ENCODE measurements at regions not wholly inside any gene's neighbourhood (a gene's known extent, or its start where the extent isn't known, plus 50 kb on each side); places are given as distances from the start of the nearest gene placed in this dataset.

DNA sequence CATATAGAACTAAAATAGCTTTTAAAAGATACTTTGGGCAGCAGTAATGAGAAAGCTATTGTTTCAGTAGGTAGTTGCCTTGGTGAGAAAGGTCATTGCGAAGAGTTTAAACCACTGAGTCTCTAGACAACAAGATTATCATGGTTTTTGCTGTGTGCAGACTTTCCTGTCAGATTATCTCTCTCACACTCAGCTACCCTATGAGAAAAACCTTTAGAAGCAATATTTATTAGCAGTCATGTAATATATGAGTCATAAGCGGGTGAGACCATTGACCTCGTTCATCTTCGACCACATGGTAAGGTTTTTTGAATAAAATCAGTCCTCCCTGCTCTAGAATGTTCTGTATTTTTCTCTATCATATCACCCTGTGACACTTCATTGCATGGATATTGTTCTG lies 59.9 kb downstream of the GPR65 start:
- DNase-seq, result no peak
- no peak overlapping the region for H3K4me3 ChIP-seq
- H3K36me3 ChIP-seq, result no peaks in the 10 kb centered on the region
- no peak overlapping the region for H3K27ac ChIP-seq
- H3K27me3 ChIP-seq, result no peaks in the 10 kb centered on the region
- peaks cover 0 to 4% (median 0%) of the 10 kb centered on the region in 4 donors for H3K9me3 ChIP-seq
- H3K4me1 ChIP-seq, result no peaks in the 10 kb centered on the region
- TF ChIP-seq, protein P1, sequence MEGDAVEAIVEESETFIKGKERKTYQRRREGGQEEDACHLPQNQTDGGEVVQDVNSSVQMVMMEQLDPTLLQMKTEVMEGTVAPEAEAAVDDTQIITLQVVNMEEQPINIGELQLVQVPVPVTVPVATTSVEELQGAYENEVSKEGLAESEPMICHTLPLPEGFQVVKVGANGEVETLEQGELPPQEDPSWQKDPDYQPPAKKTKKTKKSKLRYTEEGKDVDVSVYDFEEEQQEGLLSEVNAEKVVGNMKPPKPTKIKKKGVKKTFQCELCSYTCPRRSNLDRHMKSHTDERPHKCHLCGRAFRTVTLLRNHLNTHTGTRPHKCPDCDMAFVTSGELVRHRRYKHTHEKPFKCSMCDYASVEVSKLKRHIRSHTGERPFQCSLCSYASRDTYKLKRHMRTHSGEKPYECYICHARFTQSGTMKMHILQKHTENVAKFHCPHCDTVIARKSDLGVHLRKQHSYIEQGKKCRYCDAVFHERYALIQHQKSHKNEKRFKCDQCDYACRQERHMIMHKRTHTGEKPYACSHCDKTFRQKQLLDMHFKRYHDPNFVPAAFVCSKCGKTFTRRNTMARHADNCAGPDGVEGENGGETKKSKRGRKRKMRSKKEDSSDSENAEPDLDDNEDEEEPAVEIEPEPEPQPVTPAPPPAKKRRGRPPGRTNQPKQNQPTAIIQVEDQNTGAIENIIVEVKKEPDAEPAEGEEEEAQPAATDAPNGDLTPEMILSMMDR (IDR thresholded peaks at IDR 0.05), result no peak
- TF ChIP-seq EP300 (IDR thresholded peaks at IDR 0.05) (no peak), POLR2A (IDR thresholded peaks at IDR 0.05) (no peak), POLR2AphosphoS5 (IDR thresholded peaks at IDR 0.05) (no peak)
- WGBS, 2 donors, result 81 to 82% methylated on average over 4 of the region's 4 CpGs
- ATAC-seq (ENCODE audit: low FRiP score in 2 of 2), result no peak

DNA sequence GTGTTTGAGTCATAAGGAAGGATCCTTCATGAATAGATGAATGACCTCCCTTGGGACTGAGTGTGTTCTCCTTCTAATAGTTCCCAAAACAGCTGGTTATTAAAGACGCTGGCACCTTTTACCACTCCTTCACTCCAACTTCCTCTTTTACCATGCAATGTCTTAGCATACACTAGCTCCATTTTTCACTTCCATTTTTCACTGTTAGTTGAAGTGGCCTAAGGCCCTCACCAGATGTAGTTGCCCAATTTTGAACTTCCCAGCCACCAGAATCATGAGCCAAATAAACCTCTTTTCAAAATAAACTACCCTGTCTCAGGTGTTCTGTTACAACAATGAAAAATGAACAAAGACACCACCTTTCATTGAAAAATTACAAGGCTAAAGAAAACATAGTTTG lies 64.7 kb downstream of the GPR65 start:
- no peak for DNase-seq
- WGBS, 2 donors, result 55 to 83% methylated on average over 1 of the region's 1 CpG

DNA sequence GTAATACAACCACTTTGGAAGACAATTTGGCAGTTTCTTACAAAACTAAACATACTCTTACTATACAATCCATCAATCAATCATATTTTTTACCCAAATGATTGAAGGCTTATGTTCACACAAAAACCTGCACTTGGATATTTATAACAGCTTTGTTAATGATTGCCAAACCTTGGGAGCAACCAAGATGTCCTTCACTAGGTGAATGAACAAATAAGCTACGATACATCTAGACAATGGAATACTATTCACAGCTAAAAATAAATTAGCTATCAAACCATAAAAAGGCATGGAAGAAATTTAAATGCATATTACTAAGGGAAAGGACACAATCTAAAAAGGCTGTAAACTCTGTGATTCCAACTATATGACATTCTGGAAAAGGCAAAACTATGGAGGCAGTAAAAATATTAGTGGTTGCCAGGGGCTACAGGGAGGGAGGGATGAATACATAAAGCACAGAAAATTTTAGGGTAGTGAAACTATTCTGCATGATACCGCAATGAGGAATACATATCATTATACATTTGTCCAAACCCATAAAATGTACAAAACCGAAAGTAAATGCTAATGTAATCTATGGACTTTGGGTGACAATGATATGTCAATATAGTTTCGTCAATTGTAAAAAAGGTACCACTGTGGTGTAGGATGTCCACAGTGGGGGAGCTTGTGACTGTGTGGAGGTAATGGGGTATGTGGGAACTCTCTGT lies 70.5 kb downstream of the GPR65 start:
- DNase-seq (no peak), ATAC-seq (ENCODE audit: low FRiP score in 2 of 2) (peak in 1 of 2 donors; percentile 78)
- Histone ChIP-seq H3K27me3 (no peaks in the 10 kb centered on the region), H3K4me3 (no peak overlapping the region), H3K9me3 (no peaks in the 10 kb centered on the region), H3K36me3 (no peaks in the 10 kb centered on the region), H3K27ac (no peak overlapping the region), H3K4me1 (no peaks in the 10 kb centered on the region)
- 71 to 75% methylated on average over 4 of the region's 4 CpGs for WGBS, 2 donors
- TF ChIP-seq EP300 (IDR thresholded peaks at IDR 0.05) (no peak), POLR2A (IDR thresholded peaks at IDR 0.05) (no peak), POLR2AphosphoS5 (IDR thresholded peaks at IDR 0.05) (no peak)
- TF ChIP-seq, protein P1 (IDR thresholded peaks at IDR 0.05), result no peak

More for the DNA sequence above, 64.7 kb downstream of the GPR65 start:
- TF ChIP-seq POLR2A (IDR thresholded peaks at IDR 0.05) (no peak), POLR2AphosphoS5 (IDR thresholded peaks at IDR 0.05) (no peak), EP300 (IDR thresholded peaks at IDR 0.05) (no peak)
- TF ChIP-seq, protein P1 (IDR thresholded peaks at IDR 0.05), result no peak
- peaks cover 0 to 6% (median 0%) of the 10 kb centered on the region in 4 donors for H3K9me3 ChIP-seq
- H3K36me3 ChIP-seq, result no peaks in the 10 kb centered on the region
- no peaks in the 10 kb centered on the region for H3K4me1 ChIP-seq
- H3K27ac ChIP-seq, result no peak overlapping the region
- no peaks in the 10 kb centered on the region for H3K27me3 ChIP-seq
- H3K4me3 ChIP-seq, result no peak overlapping the region
- no peak for ATAC-seq (ENCODE audit: low FRiP score in 2 of 2)

DNA sequence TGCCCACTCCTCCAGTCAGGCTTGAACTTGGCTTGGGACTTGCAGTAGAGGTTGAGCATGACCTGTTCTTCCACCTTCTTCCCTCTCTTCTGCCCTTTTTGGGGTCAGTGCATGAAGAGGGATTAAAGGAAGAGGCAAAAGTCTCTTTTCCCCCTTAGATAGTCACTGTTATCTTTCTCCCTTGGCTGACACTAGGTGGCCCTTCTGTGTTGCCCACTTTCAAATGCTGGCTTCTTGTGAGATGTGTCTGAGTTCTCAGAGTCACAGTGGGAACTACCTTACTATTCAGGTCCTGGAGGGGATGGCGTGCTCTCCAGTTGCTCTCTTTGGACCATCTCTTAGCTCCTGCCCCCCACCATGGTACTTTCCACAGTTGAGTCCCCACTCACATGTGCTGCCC lies 73.6 kb downstream of the GPR65 start:
- Histone ChIP-seq H3K4me1 (no peaks in the 10 kb centered on the region), H3K27me3 (no peaks in the 10 kb centered on the region), H3K36me3 (no peaks in the 10 kb centered on the region), H3K9me3 (no peaks in the 10 kb centered on the region), H3K27ac (no peak overlapping the region), H3K4me3 (no peak overlapping the region)
- ATAC-seq (ENCODE audit: low FRiP score in 2 of 2) (no peak), DNase-seq (no peak)
- TF ChIP-seq EP300 (IDR thresholded peaks at IDR 0.05), result no peak
- TF ChIP-seq POLR2A (IDR thresholded peaks at IDR 0.05), result no peak
- no peak for TF ChIP-seq POLR2AphosphoS5 (IDR thresholded peaks at IDR 0.05)
- TF ChIP-seq, protein P1 (IDR thresholded peaks at IDR 0.05), result no peak
- 67 to 88% methylated on average over 1 of the region's 1 CpG for WGBS, 2 donors

DNA sequence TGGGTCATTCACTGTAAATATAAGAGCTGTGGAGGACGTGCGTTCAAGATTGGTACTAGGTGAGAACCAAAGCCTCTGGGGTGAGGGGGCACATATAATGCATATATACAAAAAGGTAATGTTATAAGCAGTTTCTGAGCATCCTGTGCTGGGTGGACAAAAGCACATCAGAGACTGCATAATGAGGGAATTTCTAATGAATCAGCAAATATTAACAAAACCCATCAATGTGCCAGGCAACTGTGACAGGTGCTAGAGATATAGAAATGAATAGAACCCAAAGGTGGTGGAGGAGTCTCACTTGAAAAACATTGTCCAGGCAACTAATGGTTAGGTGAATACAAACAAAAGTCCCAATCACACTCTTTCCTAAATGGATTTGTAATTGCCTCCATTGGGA lies 74.7 kb downstream of the GPR65 start:
- no peak for ATAC-seq (ENCODE audit: low FRiP score in 2 of 2)

More for the DNA sequence above, 74.7 kb downstream of the GPR65 start:
- TF ChIP-seq EP300 (IDR thresholded peaks at IDR 0.05), result no peak
- no peak for TF ChIP-seq POLR2AphosphoS5 (IDR thresholded peaks at IDR 0.05)
- TF ChIP-seq, protein P1 (IDR thresholded peaks at IDR 0.05), result no peak
- no peak for TF ChIP-seq POLR2A (IDR thresholded peaks at IDR 0.05)
- no peaks in the 10 kb centered on the region for H3K4me1 ChIP-seq
- H3K4me3 ChIP-seq, result no peak overlapping the region
- H3K9me3 ChIP-seq, result no peaks in the 10 kb centered on the region
- no peak for DNase-seq
- H3K27ac ChIP-seq, result no peak overlapping the region
- no peaks in the 10 kb centered on the region for H3K27me3 ChIP-seq
- H3K36me3 ChIP-seq, result no peaks in the 10 kb centered on the region
- WGBS, 2 donors, result 35 to 87% methylated on average over 2 of the region's 2 CpGs
